B cell (primary cell): ENCODE measurements at regions not wholly inside any gene's neighbourhood (a gene's known extent, or its start where the extent isn't known, plus 50 kb on each side); places are given as distances from the start of the nearest gene placed in this dataset.

Source experiments
- ATAC-seq: fragments of 200-7000 bp; cut with Tn5 transposase; one replicate; pipeline ENCODE4 v1.10.0; 2021; ENCODE audit warnings: low read depth, mild to moderate bottlenecking, moderate number of reproducible peaks, moderate library complexity
- CTCF ChIA-PET: fragments of 350-600 bp; sonication (Branson Sonifier 250); formaldehyde crosslinking; loops from one replicate; lab custom pipeline; 2021; ENCODE audit warnings: antibody characterized with exemption, inconsistent platforms; lab: Charles Lee
- POLR2A ChIA-PET: fragments of 350-600 bp; sonication (Branson Sonifier 250); formaldehyde crosslinking; loops from one replicate; lab custom pipeline; 2021; ENCODE audit warnings: antibody characterized with exemption; lab: Charles Lee
- DNase-seq: peaks from one replicate; pipeline ENCODE4 v3.0.0; 2013
- H2AFZ ChIP-seq: 2 replicates; pipeline ENCODE4 v1.6.1; 2012; ENCODE audit warnings: mild to moderate bottlenecking, low read depth, low read length; ENCODE audit not compliant: insufficient read depth, poor library complexity, severe bottlenecking
- H3K27ac ChIP-seq, 2 donors: 1 replicate in 1 of 2; 2 replicates in 1 of 2; pipeline ENCODE4 v1.5.1; 2012 to 2013; ENCODE audit warnings: low read length in 2 of 2, mild to moderate bottlenecking in 2 of 2, moderate library complexity in 1 of 2
- H3K27me3 ChIP-seq, 4 experiments: fragments of 200-600 bp in 1 of 4; sonication (generic) in 1 of 4; replicated peaks in 1 of 4; 1 replicate in 2 of 4; 2 replicates in 2 of 4; pipeline versions ENCODE4 v1.6.1 to v1.7.0; 2013 to 2016; ENCODE audit warnings: low read length in 3 of 4, mild to moderate bottlenecking in 2 of 4, mixed read lengths in 1 of 4, moderate library complexity in 1 of 4; ENCODE audit not compliant: insufficient read depth in 4 of 4, control insufficient read depth in 3 of 4; ENCODE audit errors: control extremely low read depth in 1 of 4
- H3K36me3 ChIP-seq, 2 experiments: replicated peaks in 1 of 2; 1 replicate in 1 of 2; 2 replicates in 1 of 2; pipeline versions ENCODE4 v1.6.1 to v1.7.1; 2013; ENCODE audit warnings: low read length in 1 of 2; ENCODE audit not compliant: insufficient read depth in 2 of 2, control insufficient read depth in 1 of 2; ENCODE audit errors: control extremely low read depth in 1 of 2, extremely low read depth in 1 of 2
- H3K4me1 ChIP-seq, 2 donors: fragments of 200-600 bp in 1 of 2; sonication (generic) in 1 of 2; 1 replicate in 1 of 2; 2 replicates in 1 of 2; pipeline versions ENCODE4 v1.5.1 to v1.6.1; 2013 to 2017; ENCODE audit warnings: low read length in 2 of 2; ENCODE audit not compliant: control insufficient read depth in 2 of 2, insufficient read depth in 2 of 2
- H3K4me2 ChIP-seq: replicated peaks from 2 replicates; pipeline ENCODE3; 2012; ENCODE audit warnings: mild to moderate bottlenecking, low read depth, low read length; ENCODE audit not compliant: poor library complexity, severe bottlenecking
- H3K4me3 ChIP-seq, 5 experiments: fragments of 200-600 bp in 1 of 5; sonication (generic) in 1 of 5; 1 replicate in 3 of 5; 2 replicates in 2 of 5; pipeline versions ENCODE4 v1.5.1 to v1.7.0; 2011 to 2016; ENCODE audit warnings: low read length in 4 of 5, mild to moderate bottlenecking in 4 of 5, low read depth in 2 of 5, control low read depth in 1 of 5, moderate library complexity in 1 of 5; ENCODE audit not compliant: insufficient read depth in 1 of 5; ENCODE audit errors: control extremely low read depth in 1 of 5, extremely low read depth in 1 of 5
- H3K79me2 ChIP-seq: fragments of 200-600 bp; sonication (generic); one replicate; pipeline ENCODE4 v1.6.0; 2016; ENCODE audit warnings: low read length; ENCODE audit not compliant: control insufficient read depth, insufficient read depth
- H3K9ac ChIP-seq: fragments of 200-600 bp; sonication (generic); 2 replicates; pipeline ENCODE4 v1.6.1; 2017; ENCODE audit warnings: mild to moderate bottlenecking, low read length, moderate library complexity
- H3K9me3 ChIP-seq, 3 donors: one replicate each; pipeline versions ENCODE4 v1.6.1 to v1.7.1; 2013; ENCODE audit warnings: low read length in 2 of 3; ENCODE audit not compliant: control insufficient read depth in 2 of 3, insufficient read depth in 1 of 3; ENCODE audit errors: control extremely low read depth in 1 of 3
- H4K20me1 ChIP-seq: 2 replicates; pipeline ENCODE4 v1.6.0; 2012; ENCODE audit warnings: mild to moderate bottlenecking, low read length; ENCODE audit not compliant: insufficient read depth, control insufficient read depth, poor library complexity, severe bottlenecking
- H3K27ac Mint-ChIP-seq: one replicate; pipeline ENCODE4 v1.8.0; 2021; ENCODE audit warnings: mixed read lengths
- H3K27me3 Mint-ChIP-seq: one replicate; pipeline ENCODE4 v1.8.0; 2021; ENCODE audit warnings: mixed read lengths
- H3K4me1 Mint-ChIP-seq: one replicate; pipeline ENCODE4 v1.8.0; 2021; ENCODE audit warnings: mixed read lengths
- H3K4me3 Mint-ChIP-seq: one replicate; pipeline ENCODE4 v1.8.0; 2021; ENCODE audit warnings: mixed read lengths
- H3K9me3 Mint-ChIP-seq: one replicate; pipeline ENCODE4 v1.8.0; 2022; ENCODE audit warnings: mixed read lengths; ENCODE audit not compliant: insufficient read depth
- CTCF ChIP-seq: fragments of 200-600 bp; IDR thresholded peaks from one replicate; pipeline ENCODE4 v1.8.0; 2022; ENCODE audit warnings: antibody characterized with exemption, mild to moderate bottlenecking
- EZH2 ChIP-seq: IDR thresholded peaks from 2 replicates; pipeline ENCODE4 v1.6.1; 2012; ENCODE audit warnings: borderline replicate concordance, low read depth, mild to moderate bottlenecking, moderate library complexity, low read length; ENCODE audit not compliant: insufficient read depth, poor library complexity, severe bottlenecking
- WGBS: methylation state at CpG from one replicate; pipeline ENCODE4 v1.1.5; 2013; ENCODE audit warnings: missing lambda C conversion rate; ENCODE audit not compliant: insufficient coverage; 5-methylcytosine and 5-hydroxymethylcytosine counted together
- intact Hi-C: fragments of 100-400 bp; cut with micrococcal nuclease; formaldehyde crosslinking; loops from one replicate; pipeline ENCODE4 v1.10.0; 2022

DNA sequence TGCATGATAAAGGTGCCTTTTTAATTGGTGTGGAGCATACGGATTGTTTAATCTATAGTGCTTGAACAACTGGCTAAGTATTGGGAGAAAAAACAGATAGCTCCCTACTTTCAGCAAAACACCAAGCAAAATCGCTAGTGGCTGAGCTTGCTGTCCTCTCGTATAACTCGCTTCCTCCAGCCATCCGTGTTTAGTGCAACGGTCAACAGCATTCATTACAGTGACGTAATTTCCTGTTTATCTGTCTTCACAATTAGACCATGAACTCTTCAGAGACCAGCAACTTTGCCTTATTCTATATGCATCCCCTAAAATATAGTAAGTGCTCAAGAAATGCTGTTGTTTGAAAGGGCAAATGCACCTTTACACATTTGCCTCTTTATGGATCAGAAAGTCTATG lies 511.9 kb downstream of the HAPSTR1 start:
- H3K27me3 Mint-ChIP-seq: peaks cover 3% of the 10 kb centered on the region
- Histone ChIP-seq H3K27me3 (peaks cover 0 to 3% (median 0%) of the 10 kb centered on the region in 4 experiments), H3K9ac (no peak overlapping the region), H3K79me2 (no peaks in the 10 kb centered on the region), H3K27ac (no peak overlapping the region), H3K9me3 (no peaks in the 10 kb centered on the region), H3K4me2 (no peak overlapping the region), H3K4me3 (no peak overlapping the region), H3K4me1 (no peaks in the 10 kb centered on the region), H4K20me1 (no peaks in the 10 kb centered on the region), H3K36me3 (no peaks in the 10 kb centered on the region), H2AFZ (no peak overlapping the region)
- H3K4me1 Mint-ChIP-seq: no peaks in the 10 kb centered on the region
- TF ChIP-seq CTCF (no peak), EZH2 (no peak)
- no peak overlapping the region for H3K27ac Mint-ChIP-seq
- H3K4me3 Mint-ChIP-seq: no peak overlapping the region
- 60% methylated on average over 2 of the region's 7 CpGs for WGBS
- ATAC-seq (no peak), DNase-seq (no peak)
- CTCF ChIA-PET: interaction anchor here (0.6 kb wide), 1 partner anchor 63 kb away, joined by 3 read pairs; no protein-coding TSS in a partner anchor
- POLR2A ChIA-PET: no interaction called here
- intact Hi-C loops: no loop called here
- H3K9me3 Mint-ChIP-seq: no peaks in the 10 kb centered on the region

GRCh38 chr16:9607515-9608230 lies 516.2 kb downstream of the HAPSTR1 start:
- no peaks in the 10 kb centered on the region for H3K79me2 ChIP-seq
- peaks cover 0 to 7% (median 0%) of the 10 kb centered on the region in 4 experiments for H3K27me3 ChIP-seq
- H3K4me1 ChIP-seq: no peaks in the 10 kb centered on the region
- H3K36me3 ChIP-seq: no peaks in the 10 kb centered on the region
- H3K27ac ChIP-seq: no peak overlapping the region
- no peaks in the 10 kb centered on the region for H3K9me3 ChIP-seq
- CTCF ChIA-PET: no interaction called here
- no CpG with 5 or more reads among the region's 2 CpGs for WGBS
- no peaks in the 10 kb centered on the region for H3K9me3 Mint-ChIP-seq
- no peaks in the 10 kb centered on the region for H4K20me1 ChIP-seq
- H3K27me3 Mint-ChIP-seq: peaks cover 3% of the 10 kb centered on the region
- no peak for TF ChIP-seq CTCF
- TF ChIP-seq EZH2: no peak
- H3K4me1 Mint-ChIP-seq: no peaks in the 10 kb centered on the region
- no peak overlapping the region for H3K27ac Mint-ChIP-seq
- POLR2A ChIA-PET: no interaction called here
- H3K4me3 Mint-ChIP-seq: no peak overlapping the region
- no peak for ATAC-seq
- H3K4me2 ChIP-seq: no peak overlapping the region
- no peak for DNase-seq
- no peak overlapping the region for H3K4me3 ChIP-seq
- no peak overlapping the region for H3K9ac ChIP-seq
- intact Hi-C loops: no loop called here
- no peak overlapping the region for H2AFZ ChIP-seq
